OCI-LY3 (cell line): ENCODE measurements at regions not wholly inside any gene's neighbourhood (a gene's known extent, or its start where the extent isn't known, plus 50 kb on each side); places are given as distances from the start of the nearest gene placed in this dataset.

Source experiments
- H2AFZ ChIP-seq: fragments of 200-600, 300-600 bp; shearing (Covaris generic); 2 replicates; pipeline ENCODE4 v1.6.0; 2014; ENCODE audit warnings: antibody characterized with exemption, low read depth, low read length
- H3K27ac ChIP-seq: fragments of 200-600, 300-600 bp; sonication (generic); 2 replicates; pipeline ENCODE4 v1.5.1; 2014; ENCODE audit warnings: mild to moderate bottlenecking, low read length, moderate library complexity, mixed read lengths
- H3K27me3 ChIP-seq: fragments of 200-600, 300-600 bp; sonication (generic); 2 replicates; pipeline ENCODE4 v1.6.1; 2014; ENCODE audit warnings: low read depth, low read length, mixed read lengths
- H3K36me3 ChIP-seq: fragments of 200-600, 300-600 bp; sonication (generic); replicated peaks from 2 replicates; pipeline ENCODE3; 2014; ENCODE audit warnings: low read depth, low read length, mixed read lengths
- H3K4me1 ChIP-seq: fragments of 300-600, 200-600 bp; sonication (generic); 2 replicates; pipeline ENCODE4 v1.6.1; 2014; ENCODE audit warnings: low read length, mixed read lengths
- H3K4me2 ChIP-seq: fragments of 200-600, 300-600 bp; sonication (generic); 2 replicates; pipeline ENCODE4 v1.6.1; 2014; ENCODE audit warnings: low read length, mixed read lengths
- H3K4me3 ChIP-seq: fragments of 300-600, 200-600 bp; sonication (generic); 2 replicates; pipeline ENCODE4 v1.5.1; 2014; ENCODE audit warnings: antibody characterized with exemption, mild to moderate bottlenecking, low read length, moderate library complexity
- H3K79me2 ChIP-seq: fragments of 300-600, 200-600 bp; shearing (Covaris generic); 2 replicates; pipeline ENCODE4 v1.6.1; 2014; ENCODE audit warnings: mild to moderate bottlenecking, low read length, mixed read lengths
- H3K9ac ChIP-seq: fragments of 300-600, 200-600 bp; shearing (Covaris generic); 2 replicates; pipeline ENCODE4 v1.6.0; 2014; ENCODE audit warnings: mild to moderate bottlenecking, low read length, moderate library complexity
- H3K9me3 ChIP-seq: fragments of 200-600, 300-600 bp; shearing (Covaris generic); 2 replicates; pipeline ENCODE4 v1.6.1; 2014; ENCODE audit warnings: low read length, mixed read lengths; ENCODE audit not compliant: insufficient read depth
- H4K20me1 ChIP-seq: fragments of 200-600, 300-600 bp; sonication (generic); 2 replicates; pipeline ENCODE4 v1.6.1; 2016; ENCODE audit warnings: low read length, mixed read lengths; ENCODE audit not compliant: insufficient read depth
- CTCF ChIP-seq: fragments of 200-600, 300-600 bp; sonication (generic); IDR thresholded peaks from 2 replicates; pipeline ENCODE4 v1.5.1; 2014; ENCODE audit warnings: antibody characterized with exemption, low read length, low read depth
- EZH2phosphoT487 ChIP-seq: fragments of 200-600 bp; shearing (Covaris generic); IDR thresholded peaks from 2 replicates; pipeline ENCODE4 v1.6.1; 2018; ENCODE audit warnings: antibody characterized with exemption, mixed run types, low read depth

GRCh38 chr1:209250861-209251636, 332.5 kb upstream of the CAMK1G start:
- H2AFZ ChIP-seq: no peak overlapping the region
- no peak overlapping the region for H3K9ac ChIP-seq
- no peaks in the 10 kb centered on the region for H4K20me1 ChIP-seq
- no peak overlapping the region for H3K27ac ChIP-seq
- peaks cover 9% of the 10 kb centered on the region; the same call in 1 of the 2 replicates for H3K27me3 ChIP-seq
- no peaks in the 10 kb centered on the region for H3K9me3 ChIP-seq
- no peaks in the 10 kb centered on the region for H3K36me3 ChIP-seq
- no peaks in the 10 kb centered on the region for H3K79me2 ChIP-seq
- TF ChIP-seq CTCF (no peak), EZH2phosphoT487 (no peak)
- H3K4me3 ChIP-seq: no peak overlapping the region
- no peak overlapping the region for H3K4me2 ChIP-seq
- H3K4me1 ChIP-seq: no peaks in the 10 kb centered on the region

- H3K9ac ChIP-seq: no peak overlapping the region
- no peaks in the 10 kb centered on the region for H3K27me3 ChIP-seq
- no peaks in the 10 kb centered on the region for H3K9me3 ChIP-seq
- H3K36me3 ChIP-seq: no peaks in the 10 kb centered on the region
- H3K79me2 ChIP-seq: no peaks in the 10 kb centered on the region
- TF ChIP-seq CTCF (no peak), EZH2phosphoT487 (no peak)
- H3K4me1 ChIP-seq: no peaks in the 10 kb centered on the region
- H3K4me3 ChIP-seq: no peak overlapping the region
- no peak overlapping the region for H3K27ac ChIP-seq
- H2AFZ ChIP-seq: no peak overlapping the region
- H3K4me2 ChIP-seq: no peak overlapping the region
- H4K20me1 ChIP-seq: no peaks in the 10 kb centered on the region
Measured at GRCh38 chr1:209256766-209257350, 326.7 kb upstream of the CAMK1G start.

- no peaks in the 10 kb centered on the region for H3K27me3 ChIP-seq
- TF ChIP-seq CTCF (no peak), EZH2phosphoT487 (no peak)
- no peak overlapping the region for H3K4me2 ChIP-seq
- H4K20me1 ChIP-seq: no peaks in the 10 kb centered on the region
- H3K4me1 ChIP-seq: no peaks in the 10 kb centered on the region
- H2AFZ ChIP-seq: no peak overlapping the region
- H3K27ac ChIP-seq: no peak overlapping the region
- H3K79me2 ChIP-seq: no peaks in the 10 kb centered on the region
- no peak overlapping the region for H3K9ac ChIP-seq
- no peaks in the 10 kb centered on the region for H3K36me3 ChIP-seq
- H3K4me3 ChIP-seq: no peak overlapping the region
- H3K9me3 ChIP-seq: no peaks in the 10 kb centered on the region
Measured at GRCh38 chr1:209257454-209257853, 326.1 kb upstream of the CAMK1G start.

- Histone ChIP-seq H3K79me2 (no peaks in the 10 kb centered on the region), H3K27ac (no peak overlapping the region), H3K27me3 (no peaks in the 10 kb centered on the region), H4K20me1 (no peaks in the 10 kb centered on the region), H3K9me3 (no peaks in the 10 kb centered on the region), H3K4me1 (no peaks in the 10 kb centered on the region), H3K4me3 (no peak overlapping the region), H2AFZ (no peak overlapping the region), H3K4me2 (no peak overlapping the region), H3K36me3 (no peaks in the 10 kb centered on the region), H3K9ac (no peak overlapping the region)
- TF ChIP-seq CTCF (no peak), EZH2phosphoT487 (no peak)
Measured at GRCh38 chr1:209260136-209260535, 323.4 kb upstream of the CAMK1G start.
